Lower lobe of right lung (tissue), 2 donors: ENCODE measurements at regions not wholly inside any gene's neighbourhood (a gene's known extent, or its start where the extent isn't known, plus 50 kb on each side); places are given as distances from the start of the nearest gene placed in this dataset.

Experiments used
- ATAC-seq, 2 donors: fragments of 200-7000 bp; cut with Tn5 transposase; one replicate each; pipeline ENCODE4 v1.9.1; 2020 to 2022; ENCODE audit warnings: mild to moderate bottlenecking in 2 of 2, moderate library complexity in 2 of 2
- DNase-seq: peaks from one replicate; pipeline ENCODE4 v3.0.0-alpha.2; 2020
- H3K27ac ChIP-seq: fragments of 200-600 bp; one replicate; pipeline ENCODE4 v1.8.0; 2022
- H3K27me3 ChIP-seq: fragments of 200-600 bp; one replicate; pipeline ENCODE4 v1.8.0; 2022; ENCODE audit warnings: low read depth
- H3K36me3 ChIP-seq: fragments of 200-600 bp; one replicate; pipeline ENCODE4 v1.8.0; 2022; ENCODE audit warnings: mild to moderate bottlenecking
- H3K4me1 ChIP-seq: fragments of 200-600 bp; one replicate; pipeline ENCODE4 v1.8.0; 2022
- H3K4me3 ChIP-seq: fragments of 200-600 bp; one replicate; pipeline ENCODE4 v1.8.0; 2022; ENCODE audit warnings: mild to moderate bottlenecking
- H3K9me3 ChIP-seq: fragments of 200-600 bp; one replicate; pipeline ENCODE4 v1.8.0; 2022
- intact Hi-C: fragments of 100-400 bp; cut with DNase I; formaldehyde crosslinking; loops from one replicate; pipeline ENCODE4 v1.11.0; 2022
- TF ChIP-seq, protein P1 (sequence below): fragments of 200-600 bp; IDR thresholded peaks from one replicate; pipeline ENCODE4 v1.8.0; 2022; ENCODE audit warnings: antibody characterized with exemption, mild to moderate bottlenecking
- donor health status: DM: no; HTN: yes; CAD: no; lungs with severe emphysema.

DNA sequence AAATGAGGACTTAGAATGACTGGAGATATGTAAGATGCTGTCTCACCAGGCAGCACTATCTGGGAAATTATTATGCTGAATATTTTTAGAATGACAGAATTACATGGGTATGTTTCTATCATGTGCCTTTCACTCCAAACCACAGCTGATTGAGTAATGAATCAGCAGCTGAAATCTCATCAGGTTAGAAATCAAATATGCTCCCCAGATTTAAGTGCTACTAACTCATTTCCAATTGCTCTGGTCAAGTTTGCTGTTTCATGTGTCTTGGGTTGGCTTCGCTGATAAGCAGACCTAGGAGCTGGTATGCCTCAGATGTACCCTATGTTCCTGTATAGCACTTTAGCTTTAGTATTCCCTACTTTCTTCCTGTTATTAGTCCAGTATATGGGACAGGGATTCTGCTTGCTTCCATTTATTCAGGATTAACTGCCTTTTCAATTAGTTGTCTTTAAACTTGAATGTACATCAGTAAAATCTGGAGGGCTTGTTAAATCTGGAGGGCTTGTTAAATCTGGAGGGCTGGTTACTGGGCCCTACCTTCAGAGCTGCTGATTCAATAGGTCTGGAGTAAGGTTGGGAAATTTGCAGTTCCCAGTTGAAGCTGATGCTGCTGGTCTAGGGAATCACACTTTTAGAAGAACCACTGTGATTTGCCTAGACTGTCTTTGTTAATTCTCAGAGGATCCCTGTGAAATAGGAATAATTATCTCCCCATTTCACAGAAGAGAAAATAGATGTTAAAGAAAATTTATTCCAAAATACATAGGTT, 172.9 kb downstream of the DKK1 start:
- TF ChIP-seq, protein P1, sequence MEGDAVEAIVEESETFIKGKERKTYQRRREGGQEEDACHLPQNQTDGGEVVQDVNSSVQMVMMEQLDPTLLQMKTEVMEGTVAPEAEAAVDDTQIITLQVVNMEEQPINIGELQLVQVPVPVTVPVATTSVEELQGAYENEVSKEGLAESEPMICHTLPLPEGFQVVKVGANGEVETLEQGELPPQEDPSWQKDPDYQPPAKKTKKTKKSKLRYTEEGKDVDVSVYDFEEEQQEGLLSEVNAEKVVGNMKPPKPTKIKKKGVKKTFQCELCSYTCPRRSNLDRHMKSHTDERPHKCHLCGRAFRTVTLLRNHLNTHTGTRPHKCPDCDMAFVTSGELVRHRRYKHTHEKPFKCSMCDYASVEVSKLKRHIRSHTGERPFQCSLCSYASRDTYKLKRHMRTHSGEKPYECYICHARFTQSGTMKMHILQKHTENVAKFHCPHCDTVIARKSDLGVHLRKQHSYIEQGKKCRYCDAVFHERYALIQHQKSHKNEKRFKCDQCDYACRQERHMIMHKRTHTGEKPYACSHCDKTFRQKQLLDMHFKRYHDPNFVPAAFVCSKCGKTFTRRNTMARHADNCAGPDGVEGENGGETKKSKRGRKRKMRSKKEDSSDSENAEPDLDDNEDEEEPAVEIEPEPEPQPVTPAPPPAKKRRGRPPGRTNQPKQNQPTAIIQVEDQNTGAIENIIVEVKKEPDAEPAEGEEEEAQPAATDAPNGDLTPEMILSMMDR, result no peak
- H3K27ac ChIP-seq, result no peak overlapping the region
- no peaks in the 10 kb centered on the region for H3K9me3 ChIP-seq
- H3K4me1 ChIP-seq, result no peaks in the 10 kb centered on the region
- ATAC-seq (peak in 1 of 2 donors; percentile 72), DNase-seq (no peak)
- no peaks in the 10 kb centered on the region for H3K27me3 ChIP-seq
- intact Hi-C loops, result no loop called here
- no peak overlapping the region for H3K4me3 ChIP-seq
- H3K36me3 ChIP-seq, result no peaks in the 10 kb centered on the region

DNA sequence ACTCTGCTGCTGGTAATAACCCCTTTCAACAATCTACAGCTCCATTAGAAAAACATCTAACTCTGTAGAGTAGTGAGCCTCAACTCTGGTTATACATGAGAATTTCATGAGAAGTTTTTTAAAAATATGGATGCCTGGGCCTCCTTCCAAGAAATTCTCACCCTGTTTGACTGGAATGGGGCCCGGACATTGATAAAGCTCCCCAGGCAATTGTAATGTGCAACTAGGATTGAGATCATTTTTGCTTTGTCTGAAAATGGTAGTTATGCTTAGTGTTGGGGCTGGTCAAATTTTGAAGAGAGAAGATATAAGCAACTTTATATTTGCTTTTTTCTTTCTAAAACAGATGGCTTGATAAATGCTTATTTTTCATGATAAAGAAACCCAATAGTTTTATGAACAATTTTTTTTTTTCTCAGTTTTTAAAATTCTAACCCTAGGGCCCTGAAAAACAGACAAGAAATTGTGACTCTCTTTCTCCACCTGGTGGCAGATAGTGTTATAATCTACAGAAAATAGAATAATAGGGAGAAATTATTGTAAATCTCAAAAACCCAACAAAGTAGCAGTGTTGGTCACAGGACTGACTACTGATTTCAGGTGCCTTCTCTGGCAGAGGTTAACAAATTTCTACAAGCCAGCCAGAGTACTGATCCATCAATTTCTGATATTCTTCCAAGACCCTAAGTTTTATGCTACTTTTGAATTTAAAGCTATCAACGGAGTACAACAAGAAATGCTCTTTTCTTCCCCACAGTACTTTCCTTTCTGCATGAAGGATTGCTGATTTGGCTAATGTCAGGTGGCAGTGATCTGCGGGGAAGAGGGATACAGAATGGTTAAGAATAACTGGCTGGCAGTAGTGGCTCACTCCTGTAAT, 174.8 kb downstream of the DKK1 start:
- H3K27ac ChIP-seq, result no peak overlapping the region
- intact Hi-C loops, result no loop called here
- H3K27me3 ChIP-seq, result no peaks in the 10 kb centered on the region
- DNase-seq (no peak), ATAC-seq (peak in 1 of 2 donors; percentile 49)
- TF ChIP-seq, protein P1, result peak; percentile 43
- no peaks in the 10 kb centered on the region for H3K9me3 ChIP-seq
- H3K4me3 ChIP-seq, result no peak overlapping the region
- H3K4me1 ChIP-seq, result no peaks in the 10 kb centered on the region
- no peaks in the 10 kb centered on the region for H3K36me3 ChIP-seq

DNA sequence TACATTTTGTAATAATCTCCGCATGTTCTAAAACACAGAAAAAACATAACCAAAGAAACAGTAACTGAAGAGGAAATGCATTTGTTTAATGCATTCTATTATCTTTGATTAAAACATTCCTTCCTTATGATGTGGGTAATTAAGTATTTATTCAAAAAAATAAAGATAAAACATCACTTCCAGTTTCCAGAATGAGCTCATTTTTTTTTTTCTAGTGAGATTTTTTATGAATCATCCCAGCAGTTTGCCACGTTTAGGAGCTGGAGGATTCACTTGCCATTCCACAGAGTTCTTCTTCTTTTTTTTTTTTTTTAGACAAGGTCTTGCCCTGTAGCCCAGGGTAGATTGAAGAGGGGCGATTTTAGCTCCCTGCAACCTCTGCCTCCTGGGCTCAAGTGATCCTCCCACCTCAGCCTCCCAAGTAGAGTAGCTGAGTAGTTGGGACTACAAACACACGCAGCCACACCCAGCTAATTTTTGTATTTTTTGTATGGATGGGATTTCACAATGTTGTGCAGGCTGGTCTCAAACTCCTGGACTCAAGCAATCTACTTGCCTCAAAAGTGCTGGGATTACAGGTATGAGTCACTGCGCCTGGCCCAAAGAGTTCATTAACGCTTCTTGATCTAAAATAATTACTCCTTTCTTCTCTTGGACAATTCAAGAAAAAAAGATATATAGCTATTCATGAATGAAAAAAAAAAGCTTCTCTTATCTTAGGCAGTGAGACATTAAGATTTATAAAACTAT, 177.3 kb downstream of the DKK1 start:
- no peak for DNase-seq
- ATAC-seq, result no peak
- intact Hi-C loops, result no loop called here
- H3K9me3 ChIP-seq, result no peaks in the 10 kb centered on the region
- no peak overlapping the region for H3K4me3 ChIP-seq
- H3K27me3 ChIP-seq, result no peaks in the 10 kb centered on the region
- no peaks in the 10 kb centered on the region for H3K36me3 ChIP-seq
- no peaks in the 10 kb centered on the region for H3K4me1 ChIP-seq
- no peak overlapping the region for H3K27ac ChIP-seq
- TF ChIP-seq, protein P1, result no peak

DNA sequence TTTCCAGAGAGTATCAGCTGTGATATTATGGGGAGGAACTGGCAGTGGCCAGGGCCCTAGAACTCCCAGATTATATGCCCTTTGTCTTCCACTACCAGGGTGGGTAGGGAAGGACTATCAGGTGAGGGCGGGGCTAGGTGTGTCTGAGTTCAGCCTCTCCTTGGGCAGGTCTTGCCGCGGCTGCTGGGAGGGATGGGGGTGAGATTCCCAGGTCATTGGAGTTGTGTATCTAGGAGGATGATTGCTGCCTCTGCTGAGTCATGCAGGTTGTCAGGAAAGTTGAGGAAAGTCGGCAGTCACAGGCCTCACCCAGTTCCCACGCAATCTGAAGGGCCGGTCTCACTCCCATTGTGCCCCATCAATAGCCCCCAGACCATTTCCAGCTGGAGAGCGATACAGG, 185.2 kb downstream of the DKK1 start:
- Histone ChIP-seq H3K27me3 (no peaks in the 10 kb centered on the region), H3K4me3 (no peak overlapping the region), H3K9me3 (no peaks in the 10 kb centered on the region), H3K27ac (no peak overlapping the region), H3K4me1 (no peaks in the 10 kb centered on the region), H3K36me3 (no peaks in the 10 kb centered on the region)
- intact Hi-C loops, result no loop called here
- DNase-seq, result no peak
- ATAC-seq, result no peak
- TF ChIP-seq, protein P1, result no peak

DNA sequence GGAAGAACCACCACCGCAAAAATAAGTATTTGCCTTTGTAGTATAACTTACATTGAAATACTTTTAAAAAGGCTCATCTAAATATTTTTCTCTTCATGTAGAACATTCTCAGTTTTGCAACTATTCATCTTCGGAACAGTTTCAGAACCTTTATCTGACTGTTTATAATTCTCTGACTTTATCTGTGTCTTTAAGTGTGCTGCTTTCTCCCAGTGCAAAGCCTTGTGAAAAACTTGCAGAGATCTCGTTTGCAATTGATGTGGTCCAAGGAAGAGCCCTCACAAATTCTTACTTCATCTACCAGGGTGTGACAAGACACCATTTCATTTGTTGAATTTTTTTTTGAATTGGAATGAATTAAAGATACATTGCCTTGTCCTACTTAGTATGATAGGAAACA, 186.4 kb downstream of the DKK1 start:
- ATAC-seq, result no peak

More for the DNA sequence above, 186.4 kb downstream of the DKK1 start:
- no peak overlapping the region for H3K4me3 ChIP-seq
- H3K27me3 ChIP-seq, result no peaks in the 10 kb centered on the region
- TF ChIP-seq, protein P1, result no peak
- H3K27ac ChIP-seq, result no peak overlapping the region
- no peak for DNase-seq
- no peaks in the 10 kb centered on the region for H3K36me3 ChIP-seq
- H3K9me3 ChIP-seq, result no peaks in the 10 kb centered on the region
- no peaks in the 10 kb centered on the region for H3K4me1 ChIP-seq
- intact Hi-C loops, result no loop called here
